ENCODE measurements at regions not wholly inside any gene's neighbourhood (a gene's known extent, or its start where the extent isn't known, plus 50 kb on each side); places are given as distances from the start of the nearest gene placed in this dataset.

GRCh38 chr2:150162241-150162942 lies 325.1 kb downstream of the RND3 start:
- no peak for TF ChIP-seq CTCF (conservative IDR thresholded peaks at IDR 0.05)
- no peak overlapping the region for H3K27ac Mint-ChIP-seq (ENCODE audit: unreplicated experiment)
- no peak overlapping the region for H3K4me3 Mint-ChIP-seq
- H3K36me3 Mint-ChIP-seq (ENCODE audit: low read depth): no peaks in the 10 kb centered on the region
- H3K4me1 Mint-ChIP-seq: peaks cover 9% of the 10 kb centered on the region
- H3K27me3 Mint-ChIP-seq (ENCODE audit: low read depth): no peaks in the 10 kb centered on the region
- no peaks in the 10 kb centered on the region for H3K9me3 Mint-ChIP-seq
- no peak for DNase-seq (ENCODE audit: low read depth, low spot score)

DNA sequence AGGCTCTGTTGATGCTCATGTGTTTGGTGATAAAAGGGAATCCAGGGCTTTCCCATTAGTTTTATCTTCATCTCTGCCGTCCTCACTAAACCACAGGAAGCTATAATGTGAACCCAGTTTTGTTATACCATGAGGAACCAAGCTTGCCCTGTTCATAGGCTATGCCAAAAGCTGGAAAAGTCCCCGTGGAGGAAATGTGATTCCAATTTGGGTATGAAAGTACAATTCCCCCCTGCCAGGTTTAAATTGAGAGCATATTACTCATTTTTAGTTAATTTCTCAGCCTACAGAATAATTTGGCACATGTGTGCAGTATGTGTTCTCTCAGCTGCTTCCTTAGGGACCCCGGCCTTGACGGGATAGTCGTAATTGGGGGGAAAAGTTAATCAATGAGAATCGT lies 327.4 kb downstream of the RND3 start:
- Mint-ChIP-seq H3K4me3 (no peak overlapping the region), H3K4me1 (no peaks in the 10 kb centered on the region), H3K36me3 (ENCODE audit: low read depth) (no peaks in the 10 kb centered on the region), H3K27me3 (ENCODE audit: low read depth) (no peaks in the 10 kb centered on the region), H3K9me3 (no peaks in the 10 kb centered on the region), H3K27ac (ENCODE audit: unreplicated experiment) (no peak overlapping the region)
- no peak for DNase-seq (ENCODE audit: low read depth, low spot score)
- TF ChIP-seq CTCF (conservative IDR thresholded peaks at IDR 0.05): no peak

DNA sequence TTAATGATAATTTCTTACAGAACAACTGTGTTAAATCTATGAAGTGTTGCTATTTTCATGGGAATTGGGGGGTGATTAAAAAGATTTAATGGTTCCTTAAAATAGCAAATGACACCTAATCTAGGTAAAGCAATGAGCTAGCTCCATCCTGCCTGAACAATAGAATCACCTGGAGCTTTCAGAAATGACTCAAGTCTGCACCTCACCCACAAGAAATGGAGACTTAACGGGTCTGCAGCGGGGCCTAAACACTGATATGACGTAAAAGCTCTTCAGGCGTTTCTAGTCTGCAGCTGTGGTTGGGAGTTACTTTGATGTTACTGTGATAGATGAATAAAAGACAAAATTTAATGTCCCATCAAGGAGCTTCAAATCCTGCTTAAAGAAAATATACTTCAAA lies 328.2 kb downstream of the RND3 start:
- no peaks in the 10 kb centered on the region for H3K4me1 Mint-ChIP-seq
- no peak for TF ChIP-seq CTCF (conservative IDR thresholded peaks at IDR 0.05)
- no peaks in the 10 kb centered on the region for H3K9me3 Mint-ChIP-seq
- H3K27ac Mint-ChIP-seq (ENCODE audit: unreplicated experiment): no peak overlapping the region
- no peaks in the 10 kb centered on the region for H3K36me3 Mint-ChIP-seq (ENCODE audit: low read depth)
- H3K4me3 Mint-ChIP-seq: no peak overlapping the region
- no peaks in the 10 kb centered on the region for H3K27me3 Mint-ChIP-seq (ENCODE audit: low read depth)
- no peak for DNase-seq (ENCODE audit: low read depth, low spot score)

DNA sequence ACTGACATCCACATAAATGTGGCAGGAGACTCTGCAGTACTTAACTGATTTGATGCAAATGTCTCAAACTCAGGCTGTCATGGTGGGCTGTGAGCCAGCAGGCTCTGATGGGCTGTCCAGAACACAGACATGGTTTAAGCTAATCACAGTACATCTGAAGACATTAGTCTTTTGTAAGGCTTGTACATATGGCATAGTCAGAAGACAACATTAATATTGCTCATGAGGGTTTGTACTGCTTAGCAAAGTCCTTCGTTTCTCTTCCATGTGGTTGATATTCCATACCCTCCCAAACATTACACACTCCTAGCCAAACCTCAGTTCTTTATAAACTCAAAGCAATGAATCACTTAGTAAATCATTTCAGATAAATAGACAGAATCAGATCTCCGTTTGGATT lies 330.6 kb downstream of the RND3 start:
- Mint-ChIP-seq H3K4me1 (no peaks in the 10 kb centered on the region), H3K27ac (ENCODE audit: unreplicated experiment) (no peak overlapping the region), H3K27me3 (ENCODE audit: low read depth) (no peaks in the 10 kb centered on the region), H3K9me3 (peaks cover 2% of the 10 kb centered on the region), H3K36me3 (ENCODE audit: low read depth) (no peaks in the 10 kb centered on the region), H3K4me3 (no peak overlapping the region)
- TF ChIP-seq CTCF (conservative IDR thresholded peaks at IDR 0.05): no peak
- DNase-seq (ENCODE audit: low read depth, low spot score): no peak

GRCh38 chr2:150156415-150156814 lies 331.1 kb downstream of the RND3 start:
- no peak overlapping the region for H3K27ac Mint-ChIP-seq (ENCODE audit: unreplicated experiment)
- no peak for TF ChIP-seq CTCF (conservative IDR thresholded peaks at IDR 0.05)

More at GRCh38 chr2:150156415-150156814, 331.1 kb downstream of the RND3 start:
- no peaks in the 10 kb centered on the region for H3K4me1 Mint-ChIP-seq
- no peaks in the 10 kb centered on the region for H3K27me3 Mint-ChIP-seq (ENCODE audit: low read depth)
- no peaks in the 10 kb centered on the region for H3K36me3 Mint-ChIP-seq (ENCODE audit: low read depth)
- peaks cover 2% of the 10 kb centered on the region for H3K9me3 Mint-ChIP-seq
- DNase-seq (ENCODE audit: low read depth, low spot score): no peak
- H3K4me3 Mint-ChIP-seq: no peak overlapping the region
